ENCODE measurements at regions not wholly inside any gene's neighbourhood (a gene's known extent, or its start where the extent isn't known, plus 50 kb on each side); places are given as distances from the start of the nearest gene placed in this dataset.

GRCh38 chr20:40851051-40851450 lies 162.0 kb upstream of the MAFB start:
- H3K79me2 ChIP-seq (ENCODE audit: low read length), result no peaks in the 10 kb centered on the region
- ChIA-PET POLR2A (ENCODE audit: unreplicated experiment) (no interaction called here), CTCF (no interaction called here)
- intact Hi-C loops (cut with micrococcal nuclease), result no loop called here
- H3K36me3 ChIP-seq (ENCODE audit: low read depth, low read length), result no peaks in the 10 kb centered on the region
- no peak overlapping the region for H3K27ac ChIP-seq (ENCODE audit: low read length)
- H2AFZ ChIP-seq (ENCODE audit: low read length), result no peak overlapping the region
- no peaks in the 10 kb centered on the region for H3K9me3 ChIP-seq (ENCODE audit: low read length)
- TF ChIP-seq EZH2 (IDR thresholded peaks at IDR 0.05; ENCODE audit: low read length, unreplicated experiment) (no peak), CTCF (conservative IDR thresholded peaks at IDR 0.05; ENCODE audit: low read depth, low read length) (no peak), EZH2phosphoT487 (IDR thresholded peaks at IDR 0.05; ENCODE audit: borderline replicate concordance, low read length) (no peak)
- no peak overlapping the region for H3K4me3 ChIP-seq (ENCODE audit: low read length)
- H3K9ac ChIP-seq (ENCODE audit: low read length), result no peak overlapping the region
- no peak overlapping the region for H3K4me2 ChIP-seq (ENCODE audit: low read length)
- H4K20me1 ChIP-seq (ENCODE audit: low read length), result no peaks in the 10 kb centered on the region
- ATAC-seq (no peak), DNase-seq (no peak)
- peaks cover 90% of the 10 kb centered on the region for H3K27me3 ChIP-seq (ENCODE audit: low read length)
- no peaks in the 10 kb centered on the region for H3K4me1 ChIP-seq (ENCODE audit: insufficient read depth, low read length)
- no TSS peak for BruUV-seq (replicated peaks)
- H3K9me2 ChIP-seq (replicated peaks; ENCODE audit: low read length), result no peaks in the 10 kb centered on the region
- H3F3A ChIP-seq (ENCODE audit: low read length, unreplicated experiment), result no peaks in the 10 kb centered on the region

GRCh38 chr20:40855269-40855668 lies 166.2 kb upstream of the MAFB start:
- intact Hi-C loops (cut with micrococcal nuclease), result no loop called here
- peaks cover 93% of the 10 kb centered on the region for H3K27me3 ChIP-seq (ENCODE audit: low read length)
- POLR2A ChIA-PET (ENCODE audit: unreplicated experiment), result no interaction called here

DNA sequence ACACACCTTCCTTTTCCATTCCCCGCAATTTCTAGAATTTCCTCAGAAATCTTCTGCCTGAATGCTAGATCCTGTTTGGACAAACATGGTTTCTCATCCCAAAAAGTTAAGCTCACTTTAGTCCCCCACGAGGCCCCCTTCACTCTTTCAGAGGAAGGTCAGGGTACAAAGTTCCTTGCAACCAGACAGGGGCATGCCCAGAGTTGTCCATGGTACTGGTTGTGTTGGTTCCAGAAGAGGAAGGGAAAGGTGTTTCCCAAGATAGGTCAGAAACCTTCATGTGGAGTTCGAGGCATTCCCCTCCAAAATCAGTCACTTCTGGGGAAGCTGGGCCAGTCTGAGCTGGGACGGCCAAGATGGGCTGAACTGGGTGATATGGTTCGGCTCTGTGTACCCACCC lies 167.6 kb upstream of the MAFB start:
- Histone ChIP-seq H3K4me1 (ENCODE audit: insufficient read depth, low read length) (no peaks in the 10 kb centered on the region), H3K36me3 (ENCODE audit: low read depth, low read length) (no peaks in the 10 kb centered on the region), H3K27me3 (ENCODE audit: low read length) (peaks cover 80% of the 10 kb centered on the region), H3K27ac (ENCODE audit: low read length) (no peak overlapping the region), H3K4me3 (ENCODE audit: low read length) (no peak overlapping the region), H3K9ac (ENCODE audit: low read length) (no peak overlapping the region), H4K20me1 (ENCODE audit: low read length) (no peaks in the 10 kb centered on the region), H3K4me2 (ENCODE audit: low read length) (no peak overlapping the region), H2AFZ (ENCODE audit: low read length) (no peak overlapping the region), H3K9me2 (replicated peaks; ENCODE audit: low read length) (no peaks in the 10 kb centered on the region), H3F3A (ENCODE audit: low read length, unreplicated experiment) (no peaks in the 10 kb centered on the region), H3K79me2 (ENCODE audit: low read length) (no peaks in the 10 kb centered on the region), H3K9me3 (ENCODE audit: low read length) (no peaks in the 10 kb centered on the region)
- CTCF ChIA-PET, result no interaction called here
- TF ChIP-seq EZH2phosphoT487 (IDR thresholded peaks at IDR 0.05; ENCODE audit: borderline replicate concordance, low read length) (no peak), EZH2 (IDR thresholded peaks at IDR 0.05; ENCODE audit: low read length, unreplicated experiment) (no peak), CTCF (conservative IDR thresholded peaks at IDR 0.05; ENCODE audit: low read depth, low read length) (no peak)
- intact Hi-C loops (cut with micrococcal nuclease), result no loop called here
- POLR2A ChIA-PET (ENCODE audit: unreplicated experiment), result no interaction called here
- ATAC-seq (no peak), DNase-seq (no peak)
- no TSS peak for BruUV-seq (replicated peaks)

More at GRCh38 chr20:40855269-40855668, 166.2 kb upstream of the MAFB start:
- TF ChIP-seq EZH2phosphoT487 (IDR thresholded peaks at IDR 0.05; ENCODE audit: borderline replicate concordance, low read length) (no peak), EZH2 (IDR thresholded peaks at IDR 0.05; ENCODE audit: low read length, unreplicated experiment) (no peak), CTCF (conservative IDR thresholded peaks at IDR 0.05; ENCODE audit: low read depth, low read length) (no peak)
- H3K27ac ChIP-seq (ENCODE audit: low read length), result no peak overlapping the region
- no peaks in the 10 kb centered on the region for H3K9me3 ChIP-seq (ENCODE audit: low read length)
- no peaks in the 10 kb centered on the region for H3K4me1 ChIP-seq (ENCODE audit: insufficient read depth, low read length)
- H3K36me3 ChIP-seq (ENCODE audit: low read depth, low read length), result no peaks in the 10 kb centered on the region
- ATAC-seq, result no peak
- H3K79me2 ChIP-seq (ENCODE audit: low read length), result no peaks in the 10 kb centered on the region
- CTCF ChIA-PET, result no interaction called here
- DNase-seq, result no peak
- no peak overlapping the region for H2AFZ ChIP-seq (ENCODE audit: low read length)
- H3F3A ChIP-seq (ENCODE audit: low read length, unreplicated experiment), result no peaks in the 10 kb centered on the region
- H3K4me2 ChIP-seq (ENCODE audit: low read length), result no peak overlapping the region
- H3K4me3 ChIP-seq (ENCODE audit: low read length), result no peak overlapping the region
- no TSS peak for BruUV-seq (replicated peaks)
- no peaks in the 10 kb centered on the region for H3K9me2 ChIP-seq (replicated peaks; ENCODE audit: low read length)
- no peak overlapping the region for H3K9ac ChIP-seq (ENCODE audit: low read length)
- no peaks in the 10 kb centered on the region for H4K20me1 ChIP-seq (ENCODE audit: low read length)
